MM.1S (cell line): ENCODE measurements at regions not wholly inside any gene's neighbourhood (a gene's known extent, or its start where the extent isn't known, plus 50 kb on each side); places are given as distances from the start of the nearest gene placed in this dataset.

Experiments
- DNase-seq: peaks from one replicate; pipeline ENCODE4 v3.0.0-alpha.2; 2015
- H2AFZ ChIP-seq: fragments of 300-600 bp; sonication (generic); 2 replicates; pipeline ENCODE4 v1.6.0; 2016; ENCODE audit warnings: antibody characterized with exemption, low read length
- H3F3A ChIP-seq: fragments of 300-600 bp; sonication (generic); 2 replicates; pipeline ENCODE4 v1.6.1; 2016; ENCODE audit warnings: mild to moderate bottlenecking, antibody characterized with exemption, low read length, moderate library complexity, mixed read lengths; ENCODE audit not compliant: insufficient read depth
- H3K27ac ChIP-seq: fragments of 300-600 bp; sonication (generic); 2 replicates; pipeline ENCODE4 v1.5.1; 2016; ENCODE audit warnings: mild to moderate bottlenecking, low read length
- H3K27me3 ChIP-seq: fragments of 300-600 bp; sonication (generic); replicated peaks from 2 replicates; pipeline ENCODE4 v1.6.0; 2016; ENCODE audit warnings: low read length; ENCODE audit not compliant: insufficient read depth
- H3K36me3 ChIP-seq: fragments of 300-600 bp; sonication (generic); replicated peaks from 2 replicates; pipeline ENCODE4 v1.6.1; 2016; ENCODE audit warnings: mild to moderate bottlenecking, low read length, mixed read lengths; ENCODE audit not compliant: insufficient read depth
- H3K4me1 ChIP-seq: fragments of 300-600 bp; sonication (generic); 2 replicates; pipeline ENCODE4 v1.6.1; 2016; ENCODE audit warnings: low read length, mixed read lengths
- H3K4me2 ChIP-seq: fragments of 300-600 bp; sonication (generic); 2 replicates; pipeline ENCODE4 v1.6.0; 2016; ENCODE audit warnings: low read depth, low read length
- H3K4me3 ChIP-seq: fragments of 300-600 bp; sonication (generic); 2 replicates; pipeline ENCODE4 v1.5.1; 2016; ENCODE audit warnings: low read length, mixed read lengths
- H3K79me2 ChIP-seq: fragments of 300-600 bp; sonication (generic); 2 replicates; pipeline ENCODE4 v1.6.1; 2016; ENCODE audit warnings: mixed run types, low read length, mixed read lengths
- H3K9ac ChIP-seq: fragments of 300-600 bp; sonication (generic); 2 replicates; pipeline ENCODE4 v1.6.1; 2016; ENCODE audit warnings: low read length, mixed read lengths
- H3K9me2 ChIP-seq: fragments of 300-600 bp; sonication (generic); replicated peaks from 2 replicates; pipeline ENCODE4 v1.6.1; 2016; ENCODE audit warnings: mild to moderate bottlenecking, low read length, mixed read lengths; ENCODE audit not compliant: insufficient read depth
- H3K9me3 ChIP-seq: fragments of 300-600 bp; sonication (generic); replicated peaks from 2 replicates; pipeline ENCODE4 v1.6.1; 2016; ENCODE audit warnings: mild to moderate bottlenecking, low read length, mixed read lengths; ENCODE audit not compliant: insufficient read depth
- H4K20me1 ChIP-seq: fragments of 300-600 bp; sonication (generic); 2 replicates; pipeline ENCODE4 v1.6.1; 2016; ENCODE audit warnings: mild to moderate bottlenecking, low read length, moderate library complexity, mixed read lengths; ENCODE audit not compliant: insufficient read depth
- CTCF ChIP-seq: fragments of 300-600 bp; sonication (generic); IDR thresholded peaks from 2 replicates; pipeline ENCODE4 v1.5.1; 2016; ENCODE audit warnings: antibody characterized with exemption, low read length, mixed read lengths
- EZH2 ChIP-seq: fragments of 300-600 bp; sonication (generic); optimal IDR thresholded peaks from 2 replicates; pipeline ENCODE3; 2017; ENCODE audit warnings: low read depth, mild to moderate bottlenecking, antibody characterized with exemption, low read length, mixed read lengths
- EZH2phosphoT487 ChIP-seq: fragments of 300-600 bp; sonication (generic); IDR thresholded peaks from 2 replicates; pipeline ENCODE4 v1.6.1; 2018; ENCODE audit warnings: antibody characterized with exemption, low read length

- no peaks in the 10 kb centered on the region for H3F3A ChIP-seq
- H3K9me2 ChIP-seq, result no peaks in the 10 kb centered on the region
- no peak overlapping the region for H3K9ac ChIP-seq
- H3K4me2 ChIP-seq, result no peak overlapping the region
- no peak overlapping the region for H3K27ac ChIP-seq
- no peaks in the 10 kb centered on the region for H3K9me3 ChIP-seq
- no peaks in the 10 kb centered on the region for H3K27me3 ChIP-seq
- no peaks in the 10 kb centered on the region for H4K20me1 ChIP-seq
- no peak overlapping the region for H3K4me3 ChIP-seq
- no peak for DNase-seq
- no peaks in the 10 kb centered on the region for H3K4me1 ChIP-seq
- no peak overlapping the region for H2AFZ ChIP-seq
- no peaks in the 10 kb centered on the region for H3K36me3 ChIP-seq
- H3K79me2 ChIP-seq, result no peaks in the 10 kb centered on the region
- TF ChIP-seq EZH2 (no peak), EZH2phosphoT487 (no peak), CTCF (no peak)
Observed at GRCh38 chr16:66190411-66190810, 176.1 kb upstream of the CDH5 start.

GRCh38 chr16:66189951-66190350, 176.5 kb upstream of the CDH5 start:
- no peaks in the 10 kb centered on the region for H3K9me2 ChIP-seq
- TF ChIP-seq EZH2phosphoT487, result no peak
- TF ChIP-seq EZH2, result no peak
- TF ChIP-seq CTCF, result no peak
- no peak for DNase-seq
- no peak overlapping the region for H3K4me3 ChIP-seq
- no peaks in the 10 kb centered on the region for H3F3A ChIP-seq
- no peaks in the 10 kb centered on the region for H4K20me1 ChIP-seq
- H3K9me3 ChIP-seq, result no peaks in the 10 kb centered on the region
- H3K79me2 ChIP-seq, result no peaks in the 10 kb centered on the region
- H3K27ac ChIP-seq, result no peak overlapping the region
- no peak overlapping the region for H3K4me2 ChIP-seq
- H3K9ac ChIP-seq, result no peak overlapping the region
- no peaks in the 10 kb centered on the region for H3K4me1 ChIP-seq
- no peak overlapping the region for H2AFZ ChIP-seq
- no peaks in the 10 kb centered on the region for H3K27me3 ChIP-seq
- H3K36me3 ChIP-seq, result no peaks in the 10 kb centered on the region

GRCh38 chr16:66188917-66189725, 177.4 kb upstream of the CDH5 start:
- Histone ChIP-seq H3K9ac (no peak overlapping the region), H3K4me3 (no peak overlapping the region), H3K4me2 (no peak overlapping the region), H3K9me3 (no peaks in the 10 kb centered on the region), H3K4me1 (no peaks in the 10 kb centered on the region), H3K9me2 (no peaks in the 10 kb centered on the region), H3K27ac (no peak overlapping the region), H4K20me1 (no peaks in the 10 kb centered on the region), H2AFZ (no peak overlapping the region), H3F3A (no peaks in the 10 kb centered on the region), H3K79me2 (no peaks in the 10 kb centered on the region), H3K36me3 (no peaks in the 10 kb centered on the region), H3K27me3 (no peaks in the 10 kb centered on the region)
- TF ChIP-seq CTCF (no peak), EZH2 (no peak), EZH2phosphoT487 (no peak)
- no peak for DNase-seq
